Neural cell (in vitro differentiated cells): ENCODE measurements at regions not wholly inside any gene's neighbourhood (a gene's known extent, or its start where the extent isn't known, plus 50 kb on each side); places are given as distances from the start of the nearest gene placed in this dataset.
A peak's percentile ranks its signal among the peaks of the same experiment; 100 is the strongest.

ENCODE experiments used
- CTCF ChIP-seq: fragments of 450-650 bp; IDR thresholded peaks from 2 replicates; pipeline ENCODE4 v1.5.1; 2014; ENCODE audit warnings: antibody characterized with exemption, mild to moderate bottlenecking, moderate library complexity; ENCODE audit not compliant: poor library complexity, severe bottlenecking
- EP300 ChIP-seq: fragments of 450-650 bp; conservative IDR thresholded peaks from 2 replicates; pipeline ENCODE4 v1.6.1; 2014; ENCODE audit warnings: antibody characterized with exemption, mild to moderate bottlenecking, moderate library complexity; ENCODE audit not compliant: poor library complexity, severe bottlenecking
- EZH2 ChIP-seq: fragments of 200-600, 300-800 bp; shearing (Covaris generic), sonication (generic); IDR thresholded peaks from 2 replicates; pipeline ENCODE4 v1.6.1; 2014; ENCODE audit warnings: antibody characterized with exemption, low read length, borderline replicate concordance, mild to moderate bottlenecking; ENCODE audit not compliant: insufficient read depth, poor library complexity, severe bottlenecking
- POLR2AphosphoS5 ChIP-seq: IDR thresholded peaks from 2 replicates; pipeline ENCODE4 v1.6.1; 2012
- RAD21 ChIP-seq: fragments of 450-650 bp; conservative IDR thresholded peaks from 2 replicates; pipeline ENCODE4 v1.6.1; 2014; ENCODE audit warnings: antibody characterized with exemption, mild to moderate bottlenecking, moderate library complexity
- REST ChIP-seq: IDR thresholded peaks from 2 replicates; pipeline ENCODE4 v1.6.1; 2012; ENCODE audit warnings: borderline replicate concordance
- SMC3 ChIP-seq: fragments of 450-650 bp; conservative IDR thresholded peaks from 2 replicates; pipeline ENCODE4 v1.6.1; 2014; ENCODE audit warnings: antibody characterized with exemption, mild to moderate bottlenecking, moderate library complexity; ENCODE audit not compliant: poor library complexity
- TAF1 ChIP-seq: IDR thresholded peaks from 2 replicates; pipeline ENCODE4 v1.6.1; 2012; ENCODE audit warnings: low read depth

- TF ChIP-seq CTCF (peak; percentile 82), RAD21 (peak; percentile 86), EP300 (no peak), REST (no peak), EZH2 (no peak), POLR2AphosphoS5 (no peak), SMC3 (peak; percentile 83), TAF1 (no peak)
Observed at GRCh38 chr9:80605129-80605528, 1033.4 kb downstream of the TLE4 start.
